Uterus (tissue), 3 donors: ENCODE measurements at regions not wholly inside any gene's neighbourhood (a gene's known extent, or its start where the extent isn't known, plus 50 kb on each side); places are given as distances from the start of the nearest gene placed in this dataset.

Experiments used
- DNase-seq, 2 donors: peaks; one replicate each; pipeline ENCODE4 v3.0.0-alpha.2; 2019 to 2020
- H3K27ac ChIP-seq, 2 donors: fragments of 200-600 bp; sonication (generic); 1 replicate in 1 of 2; 2 replicates in 1 of 2; pipeline ENCODE4 v1.5.1; 2016 to 2018
- H3K27me3 ChIP-seq, 2 donors: fragments of 200-600 bp; sonication (generic); one replicate each; pipeline ENCODE4 v1.5.1; 2018 to 2019; ENCODE audit warnings: control low read depth in 1 of 2
- H3K36me3 ChIP-seq, 2 donors: fragments of 200-600 bp; sonication (generic); one replicate each; pipeline ENCODE4 v1.5.1; 2019; ENCODE audit warnings: control low read depth in 1 of 2
- H3K4me1 ChIP-seq, 2 donors: fragments of 200-600 bp; sonication (generic); one replicate each; pipeline ENCODE4 v1.5.1; 2018 to 2019; ENCODE audit warnings: control low read depth in 1 of 2
- H3K4me3 ChIP-seq, 2 donors: fragments of 200-600 bp; sonication (generic); 1 replicate in 1 of 2; 2 replicates in 1 of 2; pipeline ENCODE4 v1.5.1; 2018 to 2019; ENCODE audit warnings: mild to moderate bottlenecking in 1 of 2
- H3K9me3 ChIP-seq, 2 donors: fragments of 200-600 bp; sonication (generic); one replicate each; pipeline ENCODE4 v1.5.1; 2019; ENCODE audit warnings: control low read depth in 1 of 2
- POLR2A ChIP-seq, 2 donors: fragments of 450-650 bp; IDR thresholded peaks; one replicate each; pipeline ENCODE4 v1.6.1; 2016; ENCODE audit warnings: antibody characterized with exemption in 2 of 2, mild to moderate bottlenecking in 1 of 2, moderate library complexity in 1 of 2
- intact Hi-C: fragments of 100-400 bp; cut with DNase I; formaldehyde crosslinking; loops from one replicate; pipeline ENCODE4 v1.15.1; 2023; ENCODE audit warnings: low total_unique reads
- TF ChIP-seq, protein P1 (sequence below), 4 experiments: fragments of 200-600 bp in 2 of 4; fragments of 450-650 bp in 2 of 4; sonication (generic) in 2 of 4; IDR thresholded peaks; one replicate each; pipeline ENCODE4 v1.5.1; 2016 to 2019; ENCODE audit warnings: antibody characterized with exemption in 4 of 4, mild to moderate bottlenecking in 2 of 4, moderate library complexity in 1 of 4
- donor health status: DM: yes; HTN: yes; CAD: no.

DNA sequence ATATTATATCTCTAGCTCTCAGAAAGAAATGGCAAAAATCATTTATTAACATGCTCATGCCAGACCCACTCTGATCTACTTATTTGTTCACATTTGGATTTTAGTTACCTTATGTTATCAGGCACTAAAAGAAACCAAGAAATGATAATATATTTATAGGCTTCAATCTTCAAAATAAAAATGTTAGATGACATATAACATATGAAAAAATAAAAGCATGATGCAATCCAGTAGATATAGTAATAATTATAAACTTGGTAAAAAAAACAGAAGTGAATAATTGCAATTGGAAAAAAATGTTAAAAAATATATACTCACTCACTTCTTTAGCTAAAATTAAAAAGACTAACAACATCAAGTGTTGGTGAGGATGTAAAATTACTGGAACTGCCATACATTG is 248.3 kb upstream of the VRK2 start:
- no peaks in the 10 kb centered on the region for H3K27me3 ChIP-seq
- no peak for DNase-seq

GRCh38 chr2:57802243-57802642 is 244.4 kb upstream of the VRK2 start:
- Histone ChIP-seq H3K4me1 (no peaks in the 10 kb centered on the region), H3K27ac (no peak overlapping the region), H3K27me3 (no peaks in the 10 kb centered on the region), H3K9me3 (no peaks in the 10 kb centered on the region), H3K36me3 (no peaks in the 10 kb centered on the region), H3K4me3 (no peak overlapping the region)
- TF ChIP-seq POLR2A (IDR thresholded peaks at IDR 0.05), result no peak
- TF ChIP-seq, protein P1, sequence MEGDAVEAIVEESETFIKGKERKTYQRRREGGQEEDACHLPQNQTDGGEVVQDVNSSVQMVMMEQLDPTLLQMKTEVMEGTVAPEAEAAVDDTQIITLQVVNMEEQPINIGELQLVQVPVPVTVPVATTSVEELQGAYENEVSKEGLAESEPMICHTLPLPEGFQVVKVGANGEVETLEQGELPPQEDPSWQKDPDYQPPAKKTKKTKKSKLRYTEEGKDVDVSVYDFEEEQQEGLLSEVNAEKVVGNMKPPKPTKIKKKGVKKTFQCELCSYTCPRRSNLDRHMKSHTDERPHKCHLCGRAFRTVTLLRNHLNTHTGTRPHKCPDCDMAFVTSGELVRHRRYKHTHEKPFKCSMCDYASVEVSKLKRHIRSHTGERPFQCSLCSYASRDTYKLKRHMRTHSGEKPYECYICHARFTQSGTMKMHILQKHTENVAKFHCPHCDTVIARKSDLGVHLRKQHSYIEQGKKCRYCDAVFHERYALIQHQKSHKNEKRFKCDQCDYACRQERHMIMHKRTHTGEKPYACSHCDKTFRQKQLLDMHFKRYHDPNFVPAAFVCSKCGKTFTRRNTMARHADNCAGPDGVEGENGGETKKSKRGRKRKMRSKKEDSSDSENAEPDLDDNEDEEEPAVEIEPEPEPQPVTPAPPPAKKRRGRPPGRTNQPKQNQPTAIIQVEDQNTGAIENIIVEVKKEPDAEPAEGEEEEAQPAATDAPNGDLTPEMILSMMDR (IDR thresholded peaks at IDR 0.05), result no peak
- DNase-seq, result no peak
- intact Hi-C loops, result no loop called here

More for the DNA sequence above, 248.3 kb upstream of the VRK2 start:
- TF ChIP-seq POLR2A (IDR thresholded peaks at IDR 0.05), result no peak
- Histone ChIP-seq H3K27ac (no peak overlapping the region), H3K4me3 (no peak overlapping the region), H3K36me3 (no peaks in the 10 kb centered on the region), H3K9me3 (no peaks in the 10 kb centered on the region), H3K4me1 (no peaks in the 10 kb centered on the region)
- intact Hi-C loops, result no loop called here

DNA sequence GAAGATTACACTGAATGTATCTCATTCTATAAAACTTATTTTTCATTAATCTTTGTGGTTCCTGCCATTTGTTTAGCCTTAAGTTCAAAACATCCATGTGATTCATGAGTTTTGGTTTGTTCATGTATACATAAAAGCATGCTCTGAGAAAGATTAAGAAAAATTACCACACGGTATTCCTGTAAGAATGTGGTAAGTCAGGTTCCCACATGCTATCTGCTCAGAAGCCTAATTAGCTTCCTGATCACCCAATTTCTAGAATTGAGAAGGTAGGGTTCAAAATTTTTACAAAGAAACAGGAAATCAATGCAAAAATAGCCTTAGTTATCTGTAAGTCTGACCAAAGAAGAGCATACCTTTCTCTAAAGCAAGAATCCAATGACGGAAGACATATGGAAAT is 241.6 kb upstream of the VRK2 start:
- DNase-seq, result no peak
- intact Hi-C loops, result no loop called here
- Histone ChIP-seq H3K4me1 (no peaks in the 10 kb centered on the region), H3K27ac (no peak overlapping the region), H3K9me3 (no peaks in the 10 kb centered on the region), H3K27me3 (no peaks in the 10 kb centered on the region), H3K4me3 (no peak overlapping the region), H3K36me3 (no peaks in the 10 kb centered on the region)
- TF ChIP-seq, protein P1 (IDR thresholded peaks at IDR 0.05), result no peak

DNA sequence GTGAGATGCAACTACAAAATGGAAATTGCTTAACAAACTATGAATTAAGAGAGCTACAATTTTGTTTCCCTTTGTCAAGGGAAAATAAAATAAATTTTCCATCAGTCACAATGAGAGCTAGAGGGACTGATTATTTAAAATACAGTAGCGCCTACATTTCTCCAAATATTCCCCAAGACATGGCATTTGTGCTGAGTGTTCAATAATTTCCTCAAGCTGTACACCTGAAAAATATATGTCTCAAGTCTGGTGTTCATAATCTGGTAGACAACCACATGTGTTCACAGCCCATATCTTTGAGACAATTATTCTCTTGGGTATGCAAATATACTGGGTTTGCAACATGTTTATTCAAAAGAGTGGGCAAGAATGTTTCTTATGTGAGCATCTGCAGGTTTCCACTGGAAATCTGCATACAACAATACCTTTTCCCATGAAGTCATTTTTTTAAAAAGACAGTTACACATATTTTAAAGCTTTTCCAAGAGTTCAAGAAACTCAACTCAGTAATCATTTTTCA is 240.1 kb upstream of the VRK2 start:
- intact Hi-C loops, result no loop called here
- TF ChIP-seq, protein P1 (IDR thresholded peaks at IDR 0.05), result no peak
- no peak for TF ChIP-seq POLR2A (IDR thresholded peaks at IDR 0.05)
- H3K36me3 ChIP-seq, result no peaks in the 10 kb centered on the region
- no peak for DNase-seq
- no peak overlapping the region for H3K4me3 ChIP-seq
- no peaks in the 10 kb centered on the region for H3K27me3 ChIP-seq
- no peak overlapping the region for H3K27ac ChIP-seq
- no peaks in the 10 kb centered on the region for H3K4me1 ChIP-seq
- H3K9me3 ChIP-seq, result no peaks in the 10 kb centered on the region

GRCh38 chr2:57809230-57809629 is 237.4 kb upstream of the VRK2 start:
- Histone ChIP-seq H3K4me3 (no peak overlapping the region), H3K36me3 (no peaks in the 10 kb centered on the region), H3K27me3 (no peaks in the 10 kb centered on the region), H3K27ac (no peak overlapping the region), H3K4me1 (no peaks in the 10 kb centered on the region), H3K9me3 (no peaks in the 10 kb centered on the region)
- no peak for TF ChIP-seq POLR2A (IDR thresholded peaks at IDR 0.05)
- TF ChIP-seq, protein P1 (IDR thresholded peaks at IDR 0.05), result no peak
- no peak for DNase-seq
- intact Hi-C loops, result no loop called here

DNA sequence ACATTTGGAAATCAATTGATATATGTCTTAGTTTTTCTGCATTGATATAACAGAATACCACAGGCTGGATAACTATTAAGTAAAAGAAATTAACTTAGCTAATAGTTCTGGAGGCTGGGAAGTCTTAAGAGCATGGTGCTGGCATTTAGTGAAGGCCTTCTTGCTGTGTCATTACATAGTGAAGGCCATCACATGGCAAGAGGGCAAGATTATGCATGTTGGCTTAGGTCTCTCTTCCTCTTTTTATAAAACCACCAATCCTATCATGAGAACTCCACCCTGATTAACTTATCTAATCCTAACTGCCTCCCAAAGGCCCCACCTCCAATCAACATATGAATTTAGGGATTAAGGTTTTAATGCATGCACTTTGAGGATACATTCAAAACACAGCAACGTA is 225.5 kb upstream of the VRK2 start:
- Histone ChIP-seq H3K27me3 (no peaks in the 10 kb centered on the region), H3K27ac (no peak overlapping the region), H3K36me3 (no peaks in the 10 kb centered on the region), H3K4me3 (no peak overlapping the region), H3K9me3 (peaks cover 0 to 2% of the 10 kb centered on the region in 2 donors), H3K4me1 (no peaks in the 10 kb centered on the region)
- intact Hi-C loops, result no loop called here
- TF ChIP-seq, protein P1 (IDR thresholded peaks at IDR 0.05), result no peak
- TF ChIP-seq POLR2A (IDR thresholded peaks at IDR 0.05), result no peak
- no peak for DNase-seq
